ENCODE measurements at regions not wholly inside any gene's neighbourhood (a gene's known extent, or its start where the extent isn't known, plus 50 kb on each side); places are given as distances from the start of the nearest gene placed in this dataset.

DNA sequence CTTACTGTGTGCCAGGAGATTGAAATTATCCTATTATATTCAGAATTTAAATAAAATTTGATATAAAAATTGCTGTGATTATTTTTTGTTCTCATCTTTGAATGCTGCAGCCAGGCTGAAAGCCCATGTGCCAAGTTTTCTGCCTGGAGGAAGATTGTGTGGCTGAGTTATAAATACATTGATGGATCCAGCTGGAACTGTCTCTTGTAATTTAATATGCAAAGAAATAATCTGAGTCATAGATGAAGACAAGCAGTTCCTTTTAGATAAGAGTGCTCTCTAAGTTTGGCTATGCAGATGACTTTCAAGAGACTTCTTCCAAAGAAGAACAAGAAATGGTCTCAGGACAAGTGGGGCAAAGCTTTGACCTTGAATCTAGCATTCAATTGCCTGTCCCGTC lies 871.0 kb downstream of the CDH11 start:
- no peak for DNase-seq (ENCODE audit: low read depth in 2 of 2)

DNA sequence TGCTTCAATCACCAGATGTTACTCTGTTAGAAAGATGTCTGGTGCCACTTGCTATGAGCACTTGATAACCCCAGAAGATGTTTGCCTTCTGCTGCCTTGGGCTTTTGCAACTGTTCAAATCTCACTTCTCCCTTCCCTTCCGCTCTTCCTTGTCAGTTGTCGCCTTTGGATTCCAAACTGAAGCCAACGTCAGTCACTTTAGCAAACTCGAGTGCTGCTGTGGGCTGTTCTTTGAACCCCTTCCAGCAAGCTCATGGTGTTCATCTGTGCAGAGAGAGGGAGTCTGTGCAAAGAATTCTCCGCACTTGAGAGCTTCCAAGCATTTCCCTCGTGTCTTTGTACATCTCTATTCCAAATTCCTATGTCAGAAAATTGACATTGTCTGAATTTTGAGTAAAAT lies 879.4 kb downstream of the CDH11 start:
- no peak for DNase-seq (ENCODE audit: low read depth in 2 of 2)

DNA sequence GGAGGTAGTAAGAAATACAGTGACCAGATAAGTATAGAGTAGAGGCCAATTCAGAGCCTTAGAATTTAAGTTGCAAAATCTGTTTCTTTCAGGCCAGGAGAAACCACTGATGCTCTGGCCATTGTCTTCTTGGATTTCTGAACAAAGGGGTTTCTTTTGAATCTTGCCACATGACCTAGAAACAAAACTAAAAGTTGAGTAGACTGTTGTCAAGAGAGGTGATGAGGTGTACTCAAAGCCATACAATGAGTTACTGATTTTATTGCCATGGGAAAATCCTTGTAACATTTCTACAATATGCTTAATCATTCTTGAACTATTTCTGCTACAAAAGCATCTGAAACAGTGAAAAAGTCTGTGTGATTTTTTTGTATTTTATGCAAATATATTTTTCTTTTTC lies 881.3 kb downstream of the CDH11 start:
- no peak for DNase-seq (ENCODE audit: low read depth in 2 of 2)

DNA sequence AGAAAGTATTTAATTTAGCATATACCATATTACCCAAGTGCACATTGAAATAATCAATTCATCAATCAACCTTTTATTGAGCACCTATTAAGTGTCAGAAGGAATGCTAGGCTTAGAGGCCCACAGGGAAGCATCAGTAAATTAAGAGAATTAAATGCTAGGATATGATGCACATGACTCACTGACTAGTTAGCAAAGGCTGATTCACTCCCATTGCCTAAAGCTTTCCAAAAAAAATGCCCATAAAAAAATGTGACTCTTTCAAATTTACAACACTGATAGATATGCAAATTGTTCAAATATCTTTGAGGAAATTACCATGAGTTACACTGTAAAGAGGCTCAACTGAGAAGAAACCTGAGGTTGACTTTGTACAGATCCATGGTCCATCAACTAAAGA lies 883.3 kb downstream of the CDH11 start:
- DNase-seq (ENCODE audit: low read depth in 2 of 2), result no peak

DNA sequence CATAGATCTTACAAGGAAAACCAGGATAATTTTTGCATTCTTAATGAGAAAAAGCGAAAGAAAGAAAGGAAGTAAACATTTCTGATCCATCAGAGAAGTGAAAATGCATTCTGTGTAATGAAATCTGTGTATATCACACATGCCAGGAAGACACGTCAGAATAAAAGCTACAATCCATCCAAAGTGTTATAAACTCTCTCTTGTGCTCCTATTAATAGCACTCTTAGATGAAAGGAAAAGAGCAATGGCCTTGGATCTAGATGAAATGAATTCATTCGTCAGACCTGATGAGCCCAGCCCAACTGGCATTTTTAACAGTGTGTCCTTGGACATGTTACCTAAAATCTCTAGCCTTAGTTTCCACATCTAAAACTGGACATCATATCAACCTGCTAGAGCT lies 885.5 kb downstream of the CDH11 start:
- no peak for DNase-seq (ENCODE audit: low read depth in 2 of 2)

DNA sequence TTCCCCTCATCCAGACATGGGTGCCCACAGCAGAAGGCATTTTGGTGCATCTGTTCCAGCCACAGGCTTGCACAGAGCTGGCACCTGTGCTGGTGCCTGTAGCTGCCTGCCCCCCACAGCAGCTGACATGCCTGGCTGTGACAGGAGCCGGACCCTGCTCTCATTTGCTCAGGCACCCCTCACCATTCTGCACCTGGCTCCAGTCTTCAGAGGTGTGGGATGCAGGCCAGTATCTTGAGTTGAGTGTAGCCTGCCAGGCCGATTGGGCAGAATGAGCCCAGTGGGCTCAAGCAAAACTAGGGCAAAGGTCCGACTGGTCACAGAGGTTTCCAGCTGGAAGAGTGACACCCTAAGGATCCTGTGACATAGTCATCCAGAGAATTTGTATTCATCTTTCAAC lies 887.7 kb downstream of the CDH11 start:
- DNase-seq (ENCODE audit: low read depth in 2 of 2), result no peak

DNA sequence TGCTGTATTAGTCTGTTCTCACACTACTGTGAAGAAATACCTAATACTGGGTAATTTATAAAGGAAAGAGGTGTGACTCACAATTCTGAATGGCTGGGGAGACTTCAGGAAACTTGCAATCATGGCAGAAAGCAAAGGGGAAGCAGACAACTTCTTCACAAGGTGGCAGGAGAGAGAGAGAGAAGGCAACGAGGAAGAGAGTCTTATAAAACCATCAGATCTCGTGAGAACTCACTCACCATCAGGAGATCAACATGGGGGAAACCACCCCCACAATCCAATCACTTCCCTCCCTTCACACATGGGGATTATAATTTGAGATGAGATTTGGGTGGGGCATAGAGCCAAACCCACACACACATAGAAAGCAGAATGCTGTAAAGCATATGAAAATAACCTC lies 896.2 kb downstream of the CDH11 start:
- DNase-seq (ENCODE audit: low read depth in 2 of 2), result no peak

DNA sequence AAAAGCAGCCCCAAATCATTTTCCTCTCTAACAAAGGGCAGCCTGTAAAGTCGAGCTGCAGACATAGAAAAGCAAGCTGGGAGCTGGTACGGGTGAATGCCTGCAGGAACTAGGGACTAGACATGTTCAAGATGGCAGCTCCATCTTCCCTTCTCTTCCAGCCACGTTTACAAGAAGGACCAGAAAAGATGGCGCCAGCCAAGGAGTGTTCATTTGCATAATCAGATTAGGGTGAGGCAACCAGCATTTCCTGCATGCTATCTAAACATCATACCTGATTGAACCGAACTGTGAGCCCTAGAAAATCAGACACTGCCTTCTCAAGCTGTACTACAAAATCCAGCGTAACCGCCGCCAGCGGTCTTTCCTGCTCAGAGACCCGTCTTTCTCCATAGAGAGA lies 896.8 kb downstream of the CDH11 start:
- DNase-seq (ENCODE audit: low read depth in 2 of 2), result no peak

DNA sequence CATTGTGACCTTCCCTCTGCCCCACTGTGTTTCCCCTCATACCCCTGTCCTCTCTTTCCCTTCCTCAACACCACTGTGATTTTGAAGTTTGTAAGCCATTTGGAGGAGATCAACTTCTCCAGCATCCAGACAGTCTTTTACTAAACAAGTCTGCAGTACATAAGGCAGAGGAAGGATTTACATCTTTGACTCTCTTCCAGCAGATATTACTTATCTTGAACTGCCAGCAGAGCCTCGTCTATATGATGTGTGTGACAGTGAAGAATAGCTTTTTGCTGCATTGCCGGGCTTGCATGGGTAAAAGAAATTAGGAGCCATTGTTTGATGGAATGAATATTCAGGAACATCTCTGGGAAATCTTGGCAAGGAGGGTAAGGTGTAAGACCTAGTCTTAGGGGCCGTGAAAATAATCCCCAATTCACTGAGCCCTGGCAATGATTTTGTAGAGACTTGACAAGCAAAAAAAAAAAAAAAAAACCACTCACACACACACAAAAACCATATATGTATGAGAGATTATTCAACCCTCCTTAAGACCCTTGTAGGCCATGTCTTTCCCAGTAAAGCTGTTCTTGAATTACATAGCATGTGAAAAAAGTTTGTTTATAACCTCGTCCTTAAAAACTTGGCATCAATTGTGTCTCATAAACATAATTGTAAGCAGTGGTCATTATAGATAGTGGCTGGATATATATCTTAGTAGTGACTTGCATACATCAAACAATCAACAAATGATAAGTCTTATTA lies 903.9 kb downstream of the CDH11 start:
- no peak for DNase-seq (ENCODE audit: low read depth in 2 of 2)

DNA sequence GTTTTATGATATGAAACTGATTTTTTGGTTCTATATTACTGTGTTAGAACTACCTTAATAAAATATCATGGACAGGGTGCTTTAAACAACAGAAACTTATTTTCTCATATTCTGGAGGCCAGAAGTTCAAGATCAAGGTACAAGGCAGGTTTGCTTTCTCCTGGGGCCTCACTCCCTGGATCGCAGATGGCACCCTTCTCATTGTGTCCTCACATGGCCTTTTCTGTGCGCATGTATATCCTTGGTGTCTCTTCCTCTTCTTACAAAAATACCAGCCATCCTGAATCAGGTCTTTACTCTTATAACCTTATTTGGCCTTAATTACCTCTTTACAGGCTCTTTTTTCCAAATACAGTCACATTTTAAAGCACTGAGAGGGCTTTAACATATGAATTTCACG lies 906.1 kb downstream of the CDH11 start:
- DNase-seq (ENCODE audit: low read depth in 2 of 2), result no peak

DNA sequence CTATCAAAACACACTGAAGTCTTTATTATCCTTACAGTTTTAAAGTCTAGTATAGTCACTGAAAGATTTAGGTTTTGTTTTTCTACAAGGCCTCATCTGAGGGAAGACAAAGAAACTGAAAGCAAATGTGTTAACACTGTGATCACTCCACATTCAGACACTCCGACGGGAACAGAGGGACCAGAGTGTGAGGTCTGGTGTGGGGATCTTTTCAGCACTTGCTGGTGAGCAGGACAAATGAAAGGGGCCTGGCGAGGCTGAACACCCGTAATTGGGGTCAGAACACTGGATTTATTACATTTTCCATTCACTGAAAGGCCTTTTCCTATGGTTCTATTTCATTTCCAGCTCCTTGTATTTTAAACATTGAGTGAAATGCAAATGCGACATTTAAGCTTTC lies 910.5 kb downstream of the CDH11 start:
- no peak for DNase-seq (ENCODE audit: low read depth in 2 of 2)

DNA sequence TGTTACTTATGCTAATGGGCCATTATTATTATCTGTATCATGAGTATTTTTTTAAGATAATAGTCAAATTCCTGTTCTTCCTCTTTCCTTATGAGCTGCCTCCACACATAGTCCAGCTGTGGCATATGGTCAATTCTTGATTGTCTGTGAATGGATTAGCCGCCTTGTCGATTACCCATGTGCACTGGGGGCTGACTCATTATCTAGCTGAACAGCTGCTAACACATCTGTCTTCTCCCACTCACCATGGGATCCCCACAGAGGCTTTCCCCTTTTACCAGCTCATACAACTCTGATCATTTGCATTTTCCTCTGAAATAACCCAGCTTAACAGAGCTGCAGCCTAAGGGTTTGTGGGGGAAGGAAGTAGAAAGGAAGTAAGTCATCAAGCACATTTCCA lies 915.0 kb downstream of the CDH11 start:
- no peak for DNase-seq (ENCODE audit: low read depth in 2 of 2)

DNA sequence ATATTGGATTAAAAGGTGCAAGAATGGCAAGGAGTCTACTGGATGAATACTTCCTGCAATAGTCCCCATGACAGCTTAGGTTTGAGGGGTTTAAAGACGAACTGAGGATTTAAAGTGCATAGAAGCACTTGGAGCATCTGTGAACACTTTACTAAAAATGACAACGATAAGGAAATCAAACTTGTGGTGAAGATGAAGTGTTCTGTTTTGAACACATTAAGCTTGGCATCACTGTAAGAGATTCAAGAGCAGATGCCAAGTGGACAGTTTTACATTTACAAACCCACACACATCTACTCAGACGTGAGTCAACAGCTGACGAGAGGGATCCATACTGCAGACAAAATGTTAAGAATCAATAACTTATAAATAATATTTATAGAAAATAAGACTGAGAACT lies 918.7 kb downstream of the CDH11 start:
- no peak for DNase-seq (ENCODE audit: low read depth in 2 of 2)

DNA sequence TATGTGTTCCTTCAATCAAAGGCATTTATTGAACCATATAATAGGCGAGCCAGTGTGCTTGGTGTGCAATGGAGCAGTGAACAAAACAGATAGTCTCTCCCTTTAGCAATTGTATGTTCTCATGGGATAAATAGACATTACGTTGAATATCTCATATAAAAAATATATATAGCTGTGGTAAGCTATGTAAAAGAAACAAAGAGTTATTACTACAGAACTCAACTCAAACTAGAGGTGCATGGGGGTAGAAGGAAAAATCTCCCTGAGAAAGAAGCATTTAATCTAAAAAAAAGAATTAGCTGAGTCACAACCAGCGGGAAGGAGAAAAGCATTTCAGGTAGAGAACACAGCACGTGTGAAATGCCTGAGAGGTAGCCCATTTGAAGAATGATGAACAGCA lies 919.3 kb downstream of the CDH11 start:
- DNase-seq (ENCODE audit: low read depth in 2 of 2), result no peak

DNA sequence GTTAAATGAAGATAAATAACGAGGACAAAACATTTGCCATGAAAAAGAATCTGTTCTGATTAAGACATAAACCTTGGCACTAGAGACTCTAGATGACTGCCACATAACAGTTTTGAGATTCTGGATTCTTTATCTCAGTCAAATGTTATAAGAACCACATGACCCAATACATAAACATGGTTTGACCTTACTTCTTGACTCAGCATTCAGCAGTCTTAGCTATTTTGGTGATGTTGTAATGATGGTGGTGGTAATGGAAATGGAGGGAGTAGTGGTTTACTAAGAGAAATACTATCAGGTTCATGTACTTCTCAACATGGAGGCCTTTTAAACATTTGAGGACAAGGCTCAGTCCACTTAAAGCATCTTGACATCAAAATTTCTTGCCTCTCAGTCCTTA lies 925.4 kb downstream of the CDH11 start:
- no peak for DNase-seq (ENCODE audit: low read depth in 2 of 2)

DNA sequence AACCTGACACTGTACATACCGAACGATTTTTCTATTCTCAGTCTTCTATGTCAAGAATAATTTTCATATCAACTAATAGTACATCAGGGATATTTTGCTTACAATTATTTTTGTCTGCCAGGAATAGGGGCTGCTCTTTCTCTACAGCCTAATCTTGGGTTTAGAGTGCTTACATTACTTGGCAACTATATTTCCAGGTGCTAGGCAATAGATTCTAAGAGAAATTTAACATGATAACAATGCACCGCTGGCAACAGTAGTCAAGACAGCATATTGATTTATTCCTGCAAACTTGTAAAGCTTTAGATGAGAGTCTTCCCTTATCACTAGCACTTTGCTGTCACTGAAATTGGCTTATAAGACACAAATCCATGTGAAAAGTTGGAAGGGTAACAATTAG lies 935.9 kb downstream of the CDH11 start:
- DNase-seq (ENCODE audit: low read depth in 2 of 2), result no peak

DNA sequence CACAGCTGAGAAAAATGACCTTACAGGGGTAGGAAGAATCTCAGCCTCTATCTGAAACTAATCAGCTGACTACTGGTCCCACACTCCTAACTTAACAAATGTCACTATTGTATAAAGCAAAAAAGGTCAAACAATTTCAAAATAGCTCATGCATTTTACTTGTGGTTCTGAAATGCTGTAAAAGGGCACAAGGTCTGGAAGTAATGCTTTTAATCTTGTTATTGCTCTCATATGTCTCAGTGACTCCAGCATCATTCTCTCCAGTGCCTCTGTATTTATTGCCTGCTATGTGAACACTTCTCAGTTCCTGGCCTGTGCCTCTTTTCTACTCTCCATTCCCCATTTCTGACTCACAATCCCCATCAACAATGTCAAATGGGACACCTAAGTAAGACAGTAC lies 937.7 kb downstream of the CDH11 start:
- no peak for DNase-seq (ENCODE audit: low read depth in 2 of 2)

DNA sequence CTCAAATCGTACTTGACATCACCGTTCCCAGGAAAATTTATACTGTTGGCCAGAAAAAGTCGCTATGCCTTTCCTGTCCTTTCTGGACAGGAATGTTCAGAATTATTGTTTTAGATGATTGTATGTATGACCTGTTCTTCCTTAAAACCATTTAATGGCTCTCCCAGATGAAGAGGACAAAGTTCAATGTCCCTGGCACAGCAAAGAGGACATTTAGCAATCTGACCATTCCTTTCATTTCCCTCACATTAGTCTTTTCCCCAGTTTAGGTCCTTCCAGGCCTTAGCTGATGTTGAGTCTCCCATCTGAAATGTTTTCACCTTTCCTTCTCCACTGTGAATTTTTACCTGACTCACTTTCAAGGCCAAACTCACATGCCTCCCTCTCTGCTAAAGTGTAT lies 938.9 kb downstream of the CDH11 start:
- DNase-seq (ENCODE audit: low read depth in 2 of 2), result no peak

DNA sequence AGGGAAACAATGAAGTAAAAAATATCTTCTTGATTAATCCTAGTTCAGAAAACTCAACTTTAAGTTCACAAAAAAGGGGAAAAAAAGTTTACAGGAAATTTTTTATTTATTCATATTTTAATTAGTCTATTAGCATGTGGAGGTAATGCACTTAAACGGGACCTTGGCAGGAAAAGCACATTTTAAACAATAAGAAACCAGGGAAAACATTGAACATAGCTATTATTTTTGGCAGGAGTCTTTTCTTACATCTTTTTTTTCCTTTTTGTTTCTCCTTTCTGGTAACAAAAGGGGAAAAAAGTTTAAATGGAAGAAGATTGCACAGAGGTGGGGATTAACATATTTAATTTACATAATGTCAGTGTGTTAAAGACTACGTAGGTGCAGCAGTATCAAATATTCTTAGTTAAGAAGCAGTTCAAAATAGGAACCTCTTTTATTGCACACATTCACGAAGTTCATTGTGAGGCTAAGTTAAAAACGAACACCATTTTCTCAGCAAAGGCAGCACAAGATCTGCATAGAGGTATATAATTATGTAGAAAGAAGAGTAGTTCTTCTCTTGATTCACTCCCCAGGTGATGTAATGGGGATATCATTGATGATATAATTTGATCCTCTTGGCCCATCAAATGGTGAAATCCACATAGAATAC lies 940.5 kb downstream of the CDH11 start:
- DNase-seq (ENCODE audit: low read depth in 2 of 2), result no peak

DNA sequence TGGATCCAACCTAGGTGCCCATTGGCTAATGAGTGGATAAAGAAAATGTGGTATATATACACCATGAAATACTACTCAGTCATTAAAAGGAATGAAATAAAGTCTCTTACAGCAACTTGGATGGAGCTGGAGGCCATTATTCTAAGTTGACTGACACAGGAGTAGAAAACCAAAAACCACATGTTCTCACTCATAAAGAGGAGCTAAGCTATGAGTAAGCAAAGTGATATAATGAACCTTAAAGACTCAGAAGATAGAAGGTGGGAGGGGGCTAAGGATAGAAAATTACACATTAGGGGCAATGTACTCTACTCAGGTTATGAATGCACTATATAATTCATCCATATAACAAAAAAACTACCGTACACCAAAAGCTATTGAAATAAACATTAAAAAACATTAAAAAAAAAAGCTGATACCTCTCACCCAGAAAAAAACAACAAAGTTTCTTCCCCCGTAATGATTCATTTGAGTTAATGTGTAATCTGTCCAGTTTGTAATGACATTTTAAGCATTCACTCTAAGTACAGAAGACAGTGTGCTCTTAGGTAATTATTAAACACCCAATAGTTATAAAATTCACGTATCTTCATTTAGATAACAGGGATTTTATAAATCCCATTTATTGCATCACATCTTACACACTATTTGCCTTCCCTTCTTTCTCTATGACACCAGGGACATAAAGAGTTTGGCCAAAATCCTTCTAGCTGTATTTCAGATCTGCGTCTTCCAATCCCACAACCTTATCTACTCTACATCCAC lies 941.5 kb downstream of the CDH11 start:
- no peak for DNase-seq (ENCODE audit: low read depth in 2 of 2)

DNA sequence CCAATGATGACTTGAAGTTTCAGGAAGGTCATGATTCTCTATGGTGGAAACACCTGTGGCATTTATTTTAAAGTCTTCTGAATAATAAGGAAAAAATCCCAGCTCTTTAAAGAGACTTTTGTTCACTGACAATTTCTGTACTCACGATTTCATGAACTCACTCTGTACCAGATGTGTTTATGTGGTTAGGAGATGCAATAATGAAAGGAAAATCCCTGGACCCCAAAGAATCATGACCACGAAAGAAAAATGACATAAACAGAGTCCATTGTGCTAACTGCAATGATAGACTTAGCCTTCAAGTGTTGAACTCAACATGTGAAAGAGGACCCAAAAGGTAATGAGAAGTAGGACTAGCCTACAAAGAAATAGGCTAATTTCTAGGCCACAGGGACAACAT lies 947.5 kb downstream of the CDH11 start:
- no peak for DNase-seq (ENCODE audit: low read depth in 2 of 2)

DNA sequence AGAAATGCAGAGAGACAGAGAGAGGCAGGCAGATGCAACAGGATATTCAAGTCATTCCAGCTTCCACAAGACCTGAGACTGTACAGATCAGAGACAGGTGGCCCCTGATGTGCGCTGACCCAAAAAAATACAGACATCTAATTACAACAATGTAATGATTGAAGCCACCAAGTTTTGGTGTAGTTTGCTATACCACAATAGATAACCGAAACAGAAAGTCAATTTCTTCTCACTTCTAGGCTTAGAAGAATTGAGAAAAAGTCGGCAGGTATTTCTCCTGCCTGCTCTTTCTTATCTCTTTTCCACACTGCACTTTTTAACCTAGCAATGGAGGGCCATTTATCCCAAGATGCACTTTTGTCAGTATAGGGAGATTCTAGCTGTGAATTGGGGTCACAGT lies 949.2 kb downstream of the CDH11 start:
- DNase-seq (ENCODE audit: low read depth in 2 of 2), result no peak

DNA sequence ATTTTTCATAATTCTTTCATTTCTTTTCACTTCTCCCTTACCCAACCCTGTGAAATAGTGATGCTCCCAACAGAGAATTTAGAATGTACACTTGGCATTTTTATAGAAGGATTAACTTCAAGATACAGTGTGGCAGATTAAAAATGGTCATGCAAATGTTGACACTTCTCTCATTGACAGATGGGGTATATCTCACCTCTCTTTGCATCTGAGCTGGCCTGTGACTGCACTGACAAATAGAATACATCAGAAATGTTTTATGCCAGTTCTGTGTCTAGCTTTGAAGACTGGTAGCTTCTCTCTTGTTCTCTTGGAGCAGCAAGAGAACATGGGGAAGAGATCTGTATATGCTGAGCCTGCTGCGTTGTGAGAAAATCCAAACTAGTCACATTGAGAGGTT lies 949.6 kb downstream of the CDH11 start:
- DNase-seq (ENCODE audit: low read depth in 2 of 2), result no peak
